ENCODE measurements at regions not wholly inside any gene's neighbourhood (a gene's known extent, or its start where the extent isn't known, plus 50 kb on each side); places are given as distances from the start of the nearest gene placed in this dataset.

DNA sequence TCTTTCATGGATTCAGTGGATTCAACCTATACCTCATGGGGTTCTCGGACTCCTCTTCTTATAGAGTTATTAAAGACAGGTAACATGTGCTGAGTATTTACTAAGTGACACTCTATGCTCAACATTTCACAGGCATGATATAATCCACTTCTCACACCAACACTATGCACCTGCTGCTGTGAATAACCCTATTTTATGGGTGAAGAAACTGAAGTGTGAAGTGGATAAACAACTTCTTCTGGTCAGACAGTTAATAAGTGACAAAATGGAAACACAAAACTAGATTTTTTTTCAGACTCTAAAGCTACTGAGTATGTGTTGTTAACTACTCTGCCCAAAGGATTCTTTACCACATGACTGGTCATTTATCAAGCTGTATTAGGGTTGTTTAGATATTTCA, 403.5 kb downstream of the DIPK2A start:
- H3K27ac ChIP-seq (ENCODE audit: control insufficient read depth, insufficient read depth, low read length) = no peak overlapping the region
- H4K20me1 ChIP-seq (ENCODE audit: control insufficient read depth, extremely low read depth, insufficient read depth, low read length) = no peaks in the 10 kb centered on the region
- TF ChIP-seq, protein P1, sequence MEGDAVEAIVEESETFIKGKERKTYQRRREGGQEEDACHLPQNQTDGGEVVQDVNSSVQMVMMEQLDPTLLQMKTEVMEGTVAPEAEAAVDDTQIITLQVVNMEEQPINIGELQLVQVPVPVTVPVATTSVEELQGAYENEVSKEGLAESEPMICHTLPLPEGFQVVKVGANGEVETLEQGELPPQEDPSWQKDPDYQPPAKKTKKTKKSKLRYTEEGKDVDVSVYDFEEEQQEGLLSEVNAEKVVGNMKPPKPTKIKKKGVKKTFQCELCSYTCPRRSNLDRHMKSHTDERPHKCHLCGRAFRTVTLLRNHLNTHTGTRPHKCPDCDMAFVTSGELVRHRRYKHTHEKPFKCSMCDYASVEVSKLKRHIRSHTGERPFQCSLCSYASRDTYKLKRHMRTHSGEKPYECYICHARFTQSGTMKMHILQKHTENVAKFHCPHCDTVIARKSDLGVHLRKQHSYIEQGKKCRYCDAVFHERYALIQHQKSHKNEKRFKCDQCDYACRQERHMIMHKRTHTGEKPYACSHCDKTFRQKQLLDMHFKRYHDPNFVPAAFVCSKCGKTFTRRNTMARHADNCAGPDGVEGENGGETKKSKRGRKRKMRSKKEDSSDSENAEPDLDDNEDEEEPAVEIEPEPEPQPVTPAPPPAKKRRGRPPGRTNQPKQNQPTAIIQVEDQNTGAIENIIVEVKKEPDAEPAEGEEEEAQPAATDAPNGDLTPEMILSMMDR (optimal IDR thresholded peaks at IDR 0.05 in 1 of 3, IDR thresholded peaks at IDR 0.05 in 1 of 3, conservative IDR thresholded peaks at IDR 0.05 in 1 of 3; ENCODE audit: extremely low read depth in 1 of 3, insufficient read depth in 2 of 3, low read length in 3 of 3) = no peak
- TF ChIP-seq EZH2 (IDR thresholded peaks at IDR 0.05; ENCODE audit: low read length) = no peak
- DNase-seq (ENCODE audit: low read depth, low spot score) (no peak), FAIRE-seq (no peak)
- H3K9ac ChIP-seq (ENCODE audit: control insufficient read depth, extremely low read depth, insufficient read depth, low read length) = no peak overlapping the region
- no peaks in the 10 kb centered on the region for H3K9me1 ChIP-seq (ENCODE audit: control insufficient read depth, extremely low read depth, insufficient read depth, low read length)
- no peaks in the 10 kb centered on the region for H3K9me3 ChIP-seq (ENCODE audit: control insufficient read depth, low read depth, low read length)
- H3K79me2 ChIP-seq (ENCODE audit: control insufficient read depth, insufficient read depth, low read length) = no peaks in the 10 kb centered on the region
- no peak overlapping the region for H2AFZ ChIP-seq (ENCODE audit: control insufficient read depth, low read length)
- H3K4me1 ChIP-seq (ENCODE audit: control insufficient read depth, extremely low read depth, insufficient read depth, low read length) = no peaks in the 10 kb centered on the region
- dilution Hi-C loops (cut with MboI; ENCODE audit: extremely low pct_ligation_motif_present, low sequenced_read_pairs) = no loop called here
- H3K4me3 ChIP-seq (ENCODE audit: control insufficient read depth in 2 of 3, extremely low read depth in 1 of 3, insufficient read depth in 2 of 3, low read depth in 1 of 3, low read length in 3 of 3) = no peak overlapping the region
- no peak overlapping the region for H3K4me2 ChIP-seq (ENCODE audit: control insufficient read depth, extremely low read depth, insufficient read depth, low read depth, low read length)
- H3K36me3 ChIP-seq (ENCODE audit: control insufficient read depth in 2 of 2, extremely low read depth in 1 of 2, insufficient read depth in 2 of 2, low read length in 2 of 2) = no peaks in the 10 kb centered on the region
- no peaks in the 10 kb centered on the region for H3K27me3 ChIP-seq (ENCODE audit: control insufficient read depth, extremely low read depth, insufficient read depth, low read length)

DNA sequence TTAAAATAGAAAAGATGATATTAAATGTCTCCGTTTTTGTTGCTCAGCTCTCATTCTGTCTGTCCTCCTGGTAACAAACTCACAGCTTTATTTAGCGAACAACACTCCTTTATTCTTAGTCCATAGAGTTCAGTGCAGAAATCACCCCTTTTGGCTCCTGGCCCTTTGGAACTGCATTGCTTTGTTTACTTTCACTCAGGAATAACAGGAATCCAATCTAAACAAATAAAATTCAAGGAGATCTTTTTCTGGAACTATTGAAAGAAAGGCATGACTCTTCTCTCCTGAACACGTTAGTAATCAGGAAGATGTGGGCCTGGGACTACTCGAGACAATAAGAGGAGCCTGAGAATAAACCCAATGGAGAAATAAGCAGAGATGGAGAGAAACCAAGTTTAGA, 409.2 kb downstream of the DIPK2A start:
- DNase-seq (ENCODE audit: low read depth, low spot score) = no peak
- Histone ChIP-seq H3K9ac (ENCODE audit: control insufficient read depth, extremely low read depth, insufficient read depth, low read length) (no peak overlapping the region), H3K4me3 (ENCODE audit: control insufficient read depth in 2 of 3, extremely low read depth in 1 of 3, insufficient read depth in 2 of 3, low read depth in 1 of 3, low read length in 3 of 3) (no peak overlapping the region), H3K4me1 (ENCODE audit: control insufficient read depth, extremely low read depth, insufficient read depth, low read length) (peaks cover 16% of the 10 kb centered on the region), H3K27ac (ENCODE audit: control insufficient read depth, insufficient read depth, low read length) (no peak overlapping the region), H3K27me3 (ENCODE audit: control insufficient read depth, extremely low read depth, insufficient read depth, low read length) (no peaks in the 10 kb centered on the region), H3K9me1 (ENCODE audit: control insufficient read depth, extremely low read depth, insufficient read depth, low read length) (no peaks in the 10 kb centered on the region), H4K20me1 (ENCODE audit: control insufficient read depth, extremely low read depth, insufficient read depth, low read length) (no peaks in the 10 kb centered on the region), H2AFZ (ENCODE audit: control insufficient read depth, low read length) (peak overlapping the region; percentile 42), H3K36me3 (ENCODE audit: control insufficient read depth in 2 of 2, extremely low read depth in 1 of 2, insufficient read depth in 2 of 2, low read length in 2 of 2) (no peaks in the 10 kb centered on the region), H3K79me2 (ENCODE audit: control insufficient read depth, insufficient read depth, low read length) (no peaks in the 10 kb centered on the region), H3K4me2 (ENCODE audit: control insufficient read depth, extremely low read depth, insufficient read depth, low read depth, low read length) (no peak overlapping the region), H3K9me3 (ENCODE audit: control insufficient read depth, low read depth, low read length) (no peaks in the 10 kb centered on the region)
- FAIRE-seq = no peak
- TF ChIP-seq, protein P1 (optimal IDR thresholded peaks at IDR 0.05 in 1 of 3, IDR thresholded peaks at IDR 0.05 in 1 of 3, conservative IDR thresholded peaks at IDR 0.05 in 1 of 3; ENCODE audit: extremely low read depth in 1 of 3, insufficient read depth in 2 of 3, low read length in 3 of 3) = no peak
- no peak for TF ChIP-seq EZH2 (IDR thresholded peaks at IDR 0.05; ENCODE audit: low read length)
- dilution Hi-C loops (cut with MboI; ENCODE audit: extremely low pct_ligation_motif_present, low sequenced_read_pairs) = no loop called here
